HCT116 (cell line): ENCODE measurements at regions not wholly inside any gene's neighbourhood (a gene's known extent, or its start where the extent isn't known, plus 50 kb on each side); places are given as distances from the start of the nearest gene placed in this dataset.
"Not testable (repeated sequence)": the region's sequence is repeated elsewhere in the genome, so short reads cannot be mapped to it uniquely, and the experiment has no call there.

Experiments used
- ATAC-seq: fragments of 200-7000 bp; cut with Tn5 transposase; 2 replicates; pipeline ENCODE4 v1.9.1; 2020; ENCODE audit warnings: mild to moderate bottlenecking, moderate library complexity
- BruUV-seq: library from RNA; stranded (reverse); fragments of 400-500 nt; replicated peaks from 2 replicates; lab custom pipeline; 2021; lab: Mats Ljungman, UMichigan
- CTCF ChIA-PET: fragments of 300-600 bp; sonication (Branson Sonifier 250); formaldehyde crosslinking; loops from one replicate; lab custom pipeline; 2021; ENCODE audit warnings: antibody characterized with exemption; lab: Charles Lee
- POLR2A ChIA-PET: fragments of 300-600, 350-600 bp; sonication (Branson Sonifier 250); formaldehyde crosslinking; loops from one replicate; lab custom pipeline; 2021; ENCODE audit warnings: antibody characterized with exemption; lab: Charles Lee
- RAD21 ChIA-PET, 2 experiments: fragments of 300-600 bp; sonication (Branson Sonifier 250); formaldehyde crosslinking; loops; one replicate each; lab custom pipeline; 2023; ENCODE audit warnings: low total read pairs in 2 of 2; ENCODE audit not compliant: uncharacterized antibody in 2 of 2, unreplicated experiment in 2 of 2, low non-redundant PET in 1 of 2; lab: Charles Lee
- DNase-seq: peaks from one replicate; pipeline ENCODE4 v3.0.0-alpha.2; 2010; ENCODE audit warnings: low read depth, low spot score
- H2AFZ ChIP-seq: fragments of 200-600 bp; shearing (Covaris generic), sonication (generic); 2 replicates; pipeline ENCODE4 v1.6.1; 2017; ENCODE audit warnings: low read depth, mixed run types, mixed read lengths, antibody characterized with exemption, low read length; ENCODE audit not compliant: poor library complexity, severe bottlenecking
- H3K27ac ChIP-seq: 2 replicates; pipeline ENCODE4 v1.5.1; 2012; ENCODE audit warnings: low read depth, low read length
- H3K27me3 ChIP-seq: fragments of 200-600 bp; sonication (generic); 2 replicates; pipeline ENCODE4 v1.6.1; 2016; ENCODE audit warnings: mixed run types, low read length, mixed read lengths; ENCODE audit not compliant: insufficient read depth
- H3K36me3 ChIP-seq, 2 experiments: fragments of 200-500 bp in 1 of 2; fragments of 200-600 bp in 1 of 2; sonication (Bioruptor generic) in 1 of 2; sonication (generic) in 1 of 2; 2 replicates each; pipeline versions ENCODE4 v1.5.1 to v1.6.1; 2014 to 2016; ENCODE audit warnings: low read length in 2 of 2, inconsistent platforms in 1 of 2, mixed read lengths in 1 of 2, mixed run types in 1 of 2; ENCODE audit not compliant: insufficient read depth in 2 of 2, control insufficient read depth in 1 of 2
- H3K4me1 ChIP-seq, 2 experiments: fragments of 200-600 bp in 1 of 2; sonication (generic) in 1 of 2; 2 replicates each; pipeline versions ENCODE4 v1.5.1 to v1.6.1; 2012 to 2017; ENCODE audit warnings: low read length in 2 of 2, inconsistent platforms in 1 of 2, mild to moderate bottlenecking in 1 of 2, mixed read lengths in 1 of 2, mixed run types in 1 of 2, moderate library complexity in 1 of 2; ENCODE audit not compliant: insufficient read depth in 2 of 2, control insufficient read depth in 1 of 2
- H3K4me2 ChIP-seq: fragments of 200-600 bp; sonication (generic); 2 replicates; pipeline ENCODE4 v1.6.1; 2017; ENCODE audit warnings: mixed run types, low read length, mixed read lengths
- H3K4me3 ChIP-seq, 2 experiments: fragments of 200-600 bp in 1 of 2; sonication (generic) in 1 of 2; replicated peaks in 1 of 2; 2 replicates each; pipeline ENCODE4 v1.5.1; 2011 to 2016; ENCODE audit warnings: low read length in 2 of 2, control low read depth in 1 of 2, low read depth in 1 of 2, mild to moderate bottlenecking in 1 of 2, mixed read lengths in 1 of 2, mixed run types in 1 of 2
- H3K79me2 ChIP-seq: fragments of 200-600 bp; sonication (generic); 2 replicates; pipeline ENCODE4 v1.6.1; 2017; ENCODE audit warnings: mild to moderate bottlenecking, mixed run types, low read length, moderate library complexity, mixed read lengths; ENCODE audit not compliant: insufficient read depth
- H3K9ac ChIP-seq: fragments of 200-600 bp; sonication (generic); 2 replicates; pipeline ENCODE4 v1.6.1; 2016; ENCODE audit warnings: low read length, mixed read lengths
- H3K9me2 ChIP-seq: fragments of 200-600 bp; sonication (generic), shearing (Covaris generic); 2 replicates; pipeline ENCODE4 v1.6.1; 2017; ENCODE audit warnings: mixed run types, mild to moderate bottlenecking, moderate library complexity; ENCODE audit not compliant: insufficient read depth
- H3K9me3 ChIP-seq, 2 experiments: fragments of 200-500 bp in 1 of 2; fragments of 200-600 bp in 1 of 2; sonication (Bioruptor generic) in 1 of 2; sonication (generic) in 1 of 2; 2 replicates each; pipeline ENCODE4 v1.6.1; 2014 to 2017; ENCODE audit warnings: low read length in 2 of 2, mixed read lengths in 2 of 2, inconsistent platforms in 1 of 2, low read depth in 1 of 2, mild to moderate bottlenecking in 1 of 2, mixed run types in 1 of 2, moderate library complexity in 1 of 2; ENCODE audit not compliant: control insufficient read depth in 1 of 2, insufficient read depth in 1 of 2
- H4K20me1 ChIP-seq: fragments of 200-600 bp; sonication (generic), shearing (Covaris generic); 2 replicates; pipeline ENCODE4 v1.6.1; 2017; ENCODE audit warnings: mixed run types, mild to moderate bottlenecking, moderate library complexity; ENCODE audit not compliant: insufficient read depth
- EZH2 ChIP-seq: fragments of 200-600 bp; sonication (generic); IDR thresholded peaks from 2 replicates; pipeline ENCODE4 v1.6.1; 2017; ENCODE audit warnings: antibody characterized with exemption, mixed run types
- EZH2phosphoT487 ChIP-seq: fragments of 200-600 bp; IDR thresholded peaks from 2 replicates; pipeline ENCODE4 v1.6.1; 2018; ENCODE audit warnings: antibody characterized with exemption, borderline replicate concordance
- JUND ChIP-seq: IDR thresholded peaks from 2 replicates; pipeline ENCODE4 v1.6.1; 2012
- RAD21 ChIP-seq: IDR thresholded peaks from 2 replicates; pipeline ENCODE4 v1.6.1; 2012; ENCODE audit warnings: low read depth, mild to moderate bottlenecking
- SP1 ChIP-seq: IDR thresholded peaks from 2 replicates; pipeline ENCODE4 v1.6.1; 2012; ENCODE audit warnings: low read depth
- YY1 ChIP-seq: IDR thresholded peaks from 2 replicates; pipeline ENCODE4 v1.6.1; 2011; ENCODE audit warnings: low read length, low read depth, moderate library complexity, mild to moderate bottlenecking; ENCODE audit not compliant: insufficient replicate concordance; ENCODE audit errors: extremely low read depth
- ZFX ChIP-seq: fragments of 450-650 bp; IDR thresholded peaks from 2 replicates; pipeline ENCODE4 v1.6.1; 2017
- ZNF274 ChIP-seq: fragments of 200-500 bp; sonication (Bioruptor generic); IDR thresholded peaks from 2 replicates; pipeline ENCODE4 v1.6.1; 2014; ENCODE audit warnings: mild to moderate bottlenecking, low read depth, low read length, inconsistent platforms
- intact Hi-C: fragments of 100-400 bp; cut with micrococcal nuclease; formaldehyde crosslinking; loops from 2 replicates; pipeline ENCODE4 v1.10.0; 2022
- TF ChIP-seq, protein P1 (sequence below), 3 experiments: fragments of 200-600 bp in 1 of 3; sonication (generic) in 1 of 3; IDR thresholded peaks in 2 of 3; conservative IDR thresholded peaks in 1 of 3; 2 replicates each; pipeline ENCODE4 v1.5.1; 2012 to 2017; ENCODE audit warnings: low read depth in 2 of 3, low read length in 2 of 3, antibody characterized with exemption in 1 of 3, borderline replicate concordance in 1 of 3, control low read depth in 1 of 3, mild to moderate bottlenecking in 1 of 3, mixed read lengths in 1 of 3, mixed run types in 1 of 3, moderate library complexity in 1 of 3; ENCODE audit not compliant: insufficient read depth in 1 of 3
- TF ChIP-seq, protein P2 (sequence below): IDR thresholded peaks from 2 replicates; pipeline ENCODE4 v1.6.1; 2012

DNA sequence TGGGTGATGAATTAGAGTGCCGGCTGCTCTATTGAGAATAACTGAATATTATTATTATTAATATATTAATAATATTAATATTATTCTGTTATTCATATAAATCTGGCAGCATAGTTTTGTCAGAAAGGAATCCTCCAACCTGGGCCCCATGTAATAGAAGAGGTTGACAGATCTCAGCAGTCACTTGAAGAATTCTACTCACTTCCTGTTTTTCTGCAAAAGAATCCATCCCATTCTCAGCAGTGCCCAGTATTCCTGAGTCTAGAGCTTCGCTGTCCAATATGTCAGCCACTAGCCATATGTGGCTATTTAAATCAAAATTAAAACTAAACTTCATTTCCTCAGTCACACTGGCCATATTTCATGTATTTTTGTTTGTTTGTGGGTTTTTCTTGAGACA is 72.4 kb upstream of the USPL1 start:
- intact Hi-C loops, result no loop called here
- Histone ChIP-seq H3K9me2 (no peaks in the 10 kb centered on the region), H3K4me2 (no peak overlapping the region), H3K27ac (no peak overlapping the region), H3K79me2 (no peaks in the 10 kb centered on the region), H2AFZ (no peak overlapping the region), H3K9ac (no peak overlapping the region), H4K20me1 (no peaks in the 10 kb centered on the region), H3K4me3 (no peak overlapping the region), H3K4me1 (no peaks in the 10 kb centered on the region), H3K27me3 (no peaks in the 10 kb centered on the region), H3K36me3 (no peaks in the 10 kb centered on the region), H3K9me3 (no peaks in the 10 kb centered on the region)
- BruUV-seq, result no TSS peak
- ChIA-PET CTCF (no interaction called here), POLR2A (no interaction called here), RAD21 (no interaction called here)
- TF ChIP-seq ZFX (no peak), SP1 (no peak), EZH2phosphoT487 (no peak), JUND (no peak)
- no peak for DNase-seq
- ATAC-seq, result no peak

DNA sequence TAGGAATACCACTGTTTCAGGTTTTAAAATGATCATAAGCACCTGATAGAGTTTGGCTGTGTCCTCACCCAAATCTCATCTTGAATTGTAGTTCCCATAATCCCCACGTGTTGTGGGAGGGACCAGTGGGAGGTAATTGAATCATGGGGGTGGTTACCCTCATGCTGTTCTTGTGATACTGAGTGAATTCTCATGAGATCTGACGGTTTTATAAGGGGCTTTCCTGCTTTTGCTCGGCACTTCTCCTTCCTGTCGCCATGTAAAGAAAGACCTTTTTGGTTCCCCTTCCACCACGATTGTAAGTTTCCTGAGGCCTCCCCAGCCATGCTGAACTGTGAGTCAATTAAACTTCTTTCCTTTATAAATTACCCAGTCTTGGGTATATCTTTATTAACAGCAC is 69.7 kb upstream of the USPL1 start:
- DNase-seq, result not testable (repeated sequence)

DNA sequence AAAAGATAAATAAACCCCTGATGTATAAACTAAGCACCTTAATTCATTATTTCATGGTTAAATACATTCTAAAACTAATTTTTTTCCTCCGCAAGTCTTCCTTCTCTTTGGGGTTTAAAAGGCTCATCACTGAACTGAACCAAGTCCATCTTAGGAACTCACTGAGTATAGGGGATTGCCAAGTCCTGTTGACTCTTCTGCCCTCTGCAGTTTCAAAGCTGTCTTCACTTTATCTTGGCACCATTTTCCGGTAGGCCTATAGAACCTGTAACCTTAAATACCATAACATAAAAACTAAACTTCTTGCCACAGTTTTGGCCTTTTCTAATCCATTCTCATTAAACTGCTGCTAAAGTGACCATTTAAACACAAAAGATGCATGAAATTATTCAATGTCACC is 66.5 kb upstream of the USPL1 start:
- Histone ChIP-seq H3K4me2 (no peak overlapping the region), H3K36me3 (no peaks in the 10 kb centered on the region), H4K20me1 (no peaks in the 10 kb centered on the region), H3K9me2 (no peaks in the 10 kb centered on the region), H3K4me1 (no peaks in the 10 kb centered on the region), H3K9ac (no peak overlapping the region), H3K9me3 (no peaks in the 10 kb centered on the region), H3K27ac (no peak overlapping the region), H3K4me3 (no peak overlapping the region), H3K79me2 (no peaks in the 10 kb centered on the region), H3K27me3 (no peaks in the 10 kb centered on the region), H2AFZ (no peak overlapping the region)
- intact Hi-C loops, result loop anchor here (2.0 kb wide), 1 partner anchor 418 kb away; no protein-coding TSS in a partner anchor
- RAD21 ChIA-PET, result interaction anchor here in 1 of 2 experiments (0.6 to 0.8 kb wide), 2 partner anchors 75 to 419 kb away, joined by 3 to 5 read pairs; no protein-coding TSS in a partner anchor
- CTCF ChIA-PET, result no interaction called here
- peak; percentile 85 for ATAC-seq
- POLR2A ChIA-PET, result no interaction called here
- no TSS peak for BruUV-seq
- TF ChIP-seq, protein P1, sequence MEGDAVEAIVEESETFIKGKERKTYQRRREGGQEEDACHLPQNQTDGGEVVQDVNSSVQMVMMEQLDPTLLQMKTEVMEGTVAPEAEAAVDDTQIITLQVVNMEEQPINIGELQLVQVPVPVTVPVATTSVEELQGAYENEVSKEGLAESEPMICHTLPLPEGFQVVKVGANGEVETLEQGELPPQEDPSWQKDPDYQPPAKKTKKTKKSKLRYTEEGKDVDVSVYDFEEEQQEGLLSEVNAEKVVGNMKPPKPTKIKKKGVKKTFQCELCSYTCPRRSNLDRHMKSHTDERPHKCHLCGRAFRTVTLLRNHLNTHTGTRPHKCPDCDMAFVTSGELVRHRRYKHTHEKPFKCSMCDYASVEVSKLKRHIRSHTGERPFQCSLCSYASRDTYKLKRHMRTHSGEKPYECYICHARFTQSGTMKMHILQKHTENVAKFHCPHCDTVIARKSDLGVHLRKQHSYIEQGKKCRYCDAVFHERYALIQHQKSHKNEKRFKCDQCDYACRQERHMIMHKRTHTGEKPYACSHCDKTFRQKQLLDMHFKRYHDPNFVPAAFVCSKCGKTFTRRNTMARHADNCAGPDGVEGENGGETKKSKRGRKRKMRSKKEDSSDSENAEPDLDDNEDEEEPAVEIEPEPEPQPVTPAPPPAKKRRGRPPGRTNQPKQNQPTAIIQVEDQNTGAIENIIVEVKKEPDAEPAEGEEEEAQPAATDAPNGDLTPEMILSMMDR (IDR thresholded peaks at IDR 0.05 in 2 of 3, conservative IDR thresholded peaks at IDR 0.05 in 1 of 3; ENCODE audit: borderline replicate concordance in 1 of 3, insufficient read depth in 1 of 3, low read depth in 2 of 3, low read length in 2 of 3), result peak; percentile 39 to 52 (median 42); a peak in 5 of 6 replicates
- TF ChIP-seq JUND, result no peak
- TF ChIP-seq, protein P2, sequence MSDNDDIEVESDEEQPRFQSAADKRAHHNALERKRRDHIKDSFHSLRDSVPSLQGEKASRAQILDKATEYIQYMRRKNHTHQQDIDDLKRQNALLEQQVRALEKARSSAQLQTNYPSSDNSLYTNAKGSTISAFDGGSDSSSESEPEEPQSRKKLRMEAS, result no peak
- TF ChIP-seq RAD21, result peak; percentile 71
- no peak for TF ChIP-seq ZNF274
- TF ChIP-seq EZH2, result no peak
- TF ChIP-seq YY1, result no peak
- peak; percentile 26 for DNase-seq

More for the DNA sequence above, 69.7 kb upstream of the USPL1 start:
- H2AFZ ChIP-seq, intact Hi-C loops, H3K27ac ChIP-seq, H4K20me1 ChIP-seq, H3K4me2 ChIP-seq, ATAC-seq, BruUV-seq, H3K9me3 ChIP-seq, POLR2A ChIA-PET, RAD21 ChIA-PET, H3K9me2 ChIP-seq, H3K36me3 ChIP-seq, H3K4me3 ChIP-seq, H3K9ac ChIP-seq, H3K4me1 ChIP-seq, H3K27me3 ChIP-seq, H3K79me2 ChIP-seq, CTCF ChIA-PET: not testable (repeated sequence)
